Activated T-cell treated with anti-CD3 and anti-CD28 coated beads, Interleukin-2, amount 50 U/mL, for 4 hours (primary cell): ENCODE measurements at regions not wholly inside any gene's neighbourhood (a gene's known extent, or its start where the extent isn't known, plus 50 kb on each side); places are given as distances from the start of the nearest gene placed in this dataset.
"Not testable (repeated sequence)": the region's sequence is repeated elsewhere in the genome, so short reads cannot be mapped to it uniquely, and the experiment has no call there.

ENCODE experiments used
- ATAC-seq, 2 donors: fragments of 200-7000 bp; cut with Tn5 transposase; one replicate each; pipeline ENCODE4 v1.10.0; 2021
- DNase-seq: peaks from one replicate; pipeline ENCODE4 v3.0.0-alpha.2; 2020
- H3K27me3 Mint-ChIP-seq: one replicate; pipeline ENCODE4 v1.8.0; 2021; ENCODE audit warnings: low read depth, mixed read lengths
- H3K36me3 Mint-ChIP-seq: one replicate; pipeline ENCODE4 v1.8.0; 2022; ENCODE audit warnings: mixed read lengths; ENCODE audit not compliant: insufficient read depth
- H3K4me1 Mint-ChIP-seq: one replicate; pipeline ENCODE4 v1.8.0; 2021; ENCODE audit warnings: low read depth, mixed read lengths
- H3K4me3 Mint-ChIP-seq: one replicate; pipeline ENCODE4 v1.8.0; 2021; ENCODE audit warnings: mild to moderate bottlenecking, moderate library complexity, mixed read lengths
- H3K9me3 Mint-ChIP-seq: one replicate; pipeline ENCODE4 v1.8.0; 2021; ENCODE audit warnings: mixed read lengths

DNA sequence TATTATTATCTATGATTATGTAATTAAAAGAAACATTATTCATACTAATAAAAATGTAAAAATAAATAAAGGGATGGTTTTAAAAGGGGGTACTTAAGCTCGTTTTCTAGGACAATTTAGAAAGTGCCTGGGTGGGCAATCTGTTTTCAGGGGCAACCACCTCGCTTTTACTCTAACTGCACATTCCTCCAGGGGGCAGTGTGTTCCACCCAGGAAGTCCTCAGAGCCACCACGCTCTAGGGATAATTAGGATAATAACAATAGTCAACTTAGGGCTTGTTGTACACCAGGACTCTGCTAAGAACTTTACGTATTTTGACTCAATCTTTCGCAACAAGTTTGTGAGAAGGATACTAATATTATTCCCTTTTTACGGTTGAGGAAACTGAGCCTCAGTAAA, 396.7 kb upstream of the MAF start:
- Mint-ChIP-seq H3K9me3 (no peaks in the 10 kb centered on the region), H3K4me1 (no peaks in the 10 kb centered on the region), H3K27me3 (peaks cover 4% of the 10 kb centered on the region), H3K4me3 (no peak overlapping the region), H3K36me3 (no peaks in the 10 kb centered on the region)
- DNase-seq (no peak), ATAC-seq (no peak)

DNA sequence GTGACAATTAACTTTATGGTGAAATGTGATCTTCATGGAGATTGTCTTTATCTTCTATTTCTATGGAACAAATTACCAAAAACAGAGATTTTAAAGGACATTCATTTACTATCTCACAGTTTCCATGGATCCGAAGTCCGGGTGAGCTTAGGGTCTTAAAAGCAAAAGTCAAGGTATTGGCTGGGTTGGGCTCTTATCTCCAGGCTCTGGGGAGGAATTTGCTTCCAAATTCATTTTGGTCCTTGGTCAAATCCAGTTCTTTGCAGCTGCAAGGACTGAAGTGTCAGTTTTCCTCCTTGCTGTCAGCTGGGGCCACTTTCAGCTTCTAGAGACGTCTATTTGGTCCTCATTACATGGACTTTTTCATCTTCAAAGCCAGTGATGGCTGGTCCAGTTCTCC, 395.8 kb upstream of the MAF start:
- DNase-seq (no peak), ATAC-seq (no peak)
- Mint-ChIP-seq H3K36me3 (no peaks in the 10 kb centered on the region), H3K9me3 (no peaks in the 10 kb centered on the region), H3K4me1 (no peaks in the 10 kb centered on the region), H3K4me3 (no peak overlapping the region), H3K27me3 (peaks cover 4% of the 10 kb centered on the region)

- DNase-seq (no peak), ATAC-seq (no peak)
- Mint-ChIP-seq H3K4me1 (no peaks in the 10 kb centered on the region), H3K27me3 (peaks cover 4% of the 10 kb centered on the region), H3K9me3 (no peaks in the 10 kb centered on the region), H3K4me3 (no peak overlapping the region), H3K36me3 (no peaks in the 10 kb centered on the region)
Measured at GRCh38 chr16:79995315-79995714, 394.8 kb upstream of the MAF start.

- Mint-ChIP-seq H3K4me3 (no peak overlapping the region), H3K9me3 (no peaks in the 10 kb centered on the region), H3K27me3 (peaks cover 4% of the 10 kb centered on the region), H3K4me1 (no peaks in the 10 kb centered on the region), H3K36me3 (no peaks in the 10 kb centered on the region)
- DNase-seq (no peak), ATAC-seq (no peak)
Measured at GRCh38 chr16:79994418-79994817, 393.9 kb upstream of the MAF start.

DNA sequence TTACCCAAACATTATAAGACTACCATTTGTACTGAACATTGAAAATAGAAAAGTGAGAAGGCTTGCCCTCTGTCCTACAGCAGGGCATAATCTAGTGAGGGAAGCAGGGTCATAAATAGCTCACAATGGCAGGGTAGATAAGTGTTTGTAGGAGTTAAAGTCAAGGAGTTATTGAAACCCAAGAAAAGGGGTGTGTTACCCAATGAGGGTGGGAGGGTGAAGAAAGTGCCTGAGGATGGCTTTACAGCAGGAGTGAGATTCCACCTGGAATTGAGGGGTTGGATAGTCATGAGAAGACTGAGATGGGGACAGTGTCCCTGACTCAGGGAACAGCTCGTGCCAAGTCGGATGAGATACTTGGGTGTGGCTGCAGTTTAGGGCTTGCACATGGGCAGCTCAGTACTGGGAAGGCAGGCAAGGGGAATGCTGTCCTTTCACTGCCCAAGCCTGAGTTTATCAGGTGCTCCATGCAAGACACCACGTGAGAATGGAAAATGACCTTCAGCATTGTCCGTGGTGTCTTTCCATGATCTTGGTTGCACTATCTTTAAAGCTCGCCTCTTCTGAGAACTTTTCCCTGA, 393.2 kb upstream of the MAF start:
- no peak overlapping the region for H3K4me3 Mint-ChIP-seq
- peaks cover 4% of the 10 kb centered on the region for H3K27me3 Mint-ChIP-seq
- ATAC-seq: no peak
- H3K36me3 Mint-ChIP-seq: no peaks in the 10 kb centered on the region
- H3K9me3 Mint-ChIP-seq: no peaks in the 10 kb centered on the region
- DNase-seq: no peak
- H3K4me1 Mint-ChIP-seq: no peaks in the 10 kb centered on the region

DNA sequence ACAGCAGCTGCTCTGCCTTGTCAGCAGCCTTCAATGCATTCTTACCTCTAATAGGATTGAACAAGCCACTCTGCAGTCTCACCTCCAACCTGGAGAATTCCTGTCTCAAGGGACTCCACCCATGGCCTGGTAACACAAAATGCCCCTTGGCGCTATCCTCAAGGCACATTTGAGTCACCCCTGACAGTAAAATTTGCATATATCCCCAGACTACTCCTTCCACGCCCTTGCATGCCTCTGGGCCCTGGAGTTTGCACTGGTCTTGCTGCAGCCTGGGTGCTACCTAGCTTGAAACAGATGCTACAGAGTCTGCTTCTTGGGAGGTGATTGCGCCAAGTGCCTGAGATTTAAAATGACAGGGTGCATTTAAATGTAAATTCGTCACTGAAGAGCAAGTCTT, 391.4 kb upstream of the MAF start:
- no peaks in the 10 kb centered on the region for H3K4me1 Mint-ChIP-seq
- ATAC-seq (no peak), DNase-seq (no peak)
- H3K27me3 Mint-ChIP-seq: peaks cover 2% of the 10 kb centered on the region
- H3K36me3 Mint-ChIP-seq: no peaks in the 10 kb centered on the region
- H3K9me3 Mint-ChIP-seq: no peaks in the 10 kb centered on the region
- H3K4me3 Mint-ChIP-seq: no peak overlapping the region

DNA sequence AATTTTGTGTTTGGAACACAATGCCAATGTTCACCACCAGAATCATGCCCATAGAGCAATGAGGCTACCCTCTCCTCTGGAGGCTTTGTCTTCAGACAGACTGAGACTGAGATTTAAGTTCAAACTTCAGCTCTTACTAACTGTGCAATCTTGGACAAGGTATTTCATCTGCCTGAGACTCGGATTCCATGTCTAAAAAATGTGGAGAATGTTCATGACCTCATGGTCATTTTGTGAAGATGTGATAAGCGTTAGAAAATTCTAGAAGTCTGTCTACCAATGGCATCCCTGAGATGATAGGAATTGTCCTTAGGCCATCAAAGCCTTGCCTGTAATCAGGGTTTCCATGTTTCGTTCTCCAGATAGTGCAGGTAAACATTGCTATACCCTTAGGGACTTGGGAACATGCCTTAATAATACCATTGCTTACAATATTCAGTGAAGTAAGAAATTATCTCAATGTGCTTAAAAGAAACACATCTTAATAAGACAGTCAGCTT, 388.2 kb upstream of the MAF start:
- no peak for ATAC-seq
- H3K4me1 Mint-ChIP-seq: no peaks in the 10 kb centered on the region
- H3K36me3 Mint-ChIP-seq: no peaks in the 10 kb centered on the region
- H3K9me3 Mint-ChIP-seq: no peaks in the 10 kb centered on the region
- DNase-seq: no peak
- no peak overlapping the region for H3K4me3 Mint-ChIP-seq
- H3K27me3 Mint-ChIP-seq: no peaks in the 10 kb centered on the region

GRCh38 chr16:79988089-79988488, 387.6 kb upstream of the MAF start:
- DNase-seq (no peak), ATAC-seq (no peak)
- no peaks in the 10 kb centered on the region for H3K9me3 Mint-ChIP-seq
- no peaks in the 10 kb centered on the region for H3K27me3 Mint-ChIP-seq
- no peak overlapping the region for H3K4me3 Mint-ChIP-seq
- H3K4me1 Mint-ChIP-seq: no peaks in the 10 kb centered on the region
- no peaks in the 10 kb centered on the region for H3K36me3 Mint-ChIP-seq

DNA sequence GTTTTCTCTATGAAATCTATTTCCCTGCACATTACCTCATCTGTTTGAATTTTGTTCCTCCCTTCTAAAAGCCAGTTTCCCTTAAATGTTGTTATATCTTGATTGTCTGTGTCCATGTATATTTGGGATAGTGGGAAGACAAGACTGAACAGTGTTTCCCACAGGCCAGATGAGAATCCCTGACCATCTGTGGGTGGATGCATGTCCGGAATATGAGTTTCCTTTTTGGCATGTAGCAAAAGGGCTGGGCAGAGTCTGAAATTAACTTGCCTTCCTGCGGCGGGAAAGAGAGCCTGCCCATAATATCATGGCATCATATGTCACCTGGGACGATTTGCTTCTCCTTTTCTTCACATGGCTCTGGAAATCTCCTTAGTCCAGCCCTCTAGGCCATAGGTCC, 385.8 kb upstream of the MAF start:
- Mint-ChIP-seq H3K4me1 (no peaks in the 10 kb centered on the region), H3K4me3 (no peak overlapping the region), H3K36me3 (no peaks in the 10 kb centered on the region), H3K9me3 (no peaks in the 10 kb centered on the region), H3K27me3 (no peaks in the 10 kb centered on the region)
- DNase-seq: no peak
- ATAC-seq: no peak

- no peak for ATAC-seq
- no peak overlapping the region for H3K4me3 Mint-ChIP-seq
- no peaks in the 10 kb centered on the region for H3K27me3 Mint-ChIP-seq
- no peaks in the 10 kb centered on the region for H3K4me1 Mint-ChIP-seq
- H3K9me3 Mint-ChIP-seq: no peaks in the 10 kb centered on the region
- DNase-seq: no peak
- no peaks in the 10 kb centered on the region for H3K36me3 Mint-ChIP-seq
Measured at GRCh38 chr16:79985606-79986005, 385.1 kb upstream of the MAF start.

GRCh38 chr16:79984149-79984548, 383.6 kb upstream of the MAF start:
- not testable (repeated sequence) for H3K27me3 Mint-ChIP-seq, H3K9me3 Mint-ChIP-seq, H3K4me3 Mint-ChIP-seq, H3K36me3 Mint-ChIP-seq, DNase-seq, H3K4me1 Mint-ChIP-seq, ATAC-seq

- no peak for DNase-seq
- Mint-ChIP-seq H3K4me3 (no peak overlapping the region), H3K36me3 (no peaks in the 10 kb centered on the region), H3K4me1 (no peaks in the 10 kb centered on the region), H3K27me3 (peaks cover 2% of the 10 kb centered on the region), H3K9me3 (no peaks in the 10 kb centered on the region)
- no peak for ATAC-seq
Measured at GRCh38 chr16:79982862-79983261, 382.3 kb upstream of the MAF start.

DNA sequence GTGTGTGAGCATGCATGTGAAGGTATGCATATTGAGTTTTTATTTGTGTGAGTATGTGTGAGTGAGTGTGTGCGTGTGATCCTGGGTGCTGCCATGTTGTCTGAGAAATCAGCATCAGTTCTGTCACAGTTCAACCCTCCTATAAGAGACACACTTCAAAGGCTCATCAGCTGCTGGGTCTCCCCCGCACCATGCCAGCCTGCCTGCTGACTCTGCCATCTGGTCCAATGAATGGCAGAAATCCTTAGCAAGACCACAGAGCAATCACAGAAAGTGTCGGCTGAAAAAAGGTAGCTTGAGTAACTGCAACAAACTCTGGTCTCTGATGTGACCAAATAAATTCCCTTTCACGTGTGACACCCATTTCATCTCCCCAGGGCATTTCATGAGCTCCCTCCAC, 381.8 kb upstream of the MAF start:
- no peak overlapping the region for H3K4me3 Mint-ChIP-seq
- H3K4me1 Mint-ChIP-seq: no peaks in the 10 kb centered on the region
- H3K36me3 Mint-ChIP-seq: no peaks in the 10 kb centered on the region
- no peaks in the 10 kb centered on the region for H3K9me3 Mint-ChIP-seq
- H3K27me3 Mint-ChIP-seq: peaks cover 2% of the 10 kb centered on the region
- ATAC-seq (no peak), DNase-seq (no peak)

GRCh38 chr16:79981814-79982213, 381.3 kb upstream of the MAF start:
- Mint-ChIP-seq H3K9me3 (no peaks in the 10 kb centered on the region), H3K4me3 (no peak overlapping the region), H3K27me3 (peaks cover 2% of the 10 kb centered on the region), H3K4me1 (no peaks in the 10 kb centered on the region), H3K36me3 (no peaks in the 10 kb centered on the region)
- ATAC-seq (no peak), DNase-seq (no peak)

GRCh38 chr16:79980650-79981521, 380.3 kb upstream of the MAF start:
- Mint-ChIP-seq H3K27me3 (peaks cover 2% of the 10 kb centered on the region), H3K4me3 (no peak overlapping the region), H3K9me3 (no peaks in the 10 kb centered on the region), H3K4me1 (no peaks in the 10 kb centered on the region), H3K36me3 (no peaks in the 10 kb centered on the region)
- DNase-seq: no peak
- ATAC-seq: no peak
